Right forelimb (tissue), 1 donor: ENCODE measurements at regions not wholly inside any gene's neighbourhood (a gene's known extent, or its start where the extent isn't known, plus 50 kb on each side); places are given as distances from the start of the nearest gene placed in this dataset.
A peak's percentile ranks its signal among the peaks of the same experiment; 100 is the strongest.

Experiments
- DNase-seq: peaks from one replicate; pipeline ENCODE4 v3.0.0-alpha.2; 2018

- no peak for DNase-seq
Measured at GRCh38 chr7:47724335-47724982, 142.5 kb upstream of the TNS3 start.

- DNase-seq: no peak
Measured at GRCh38 chr7:47722126-47722525, 140.2 kb upstream of the TNS3 start.

DNA sequence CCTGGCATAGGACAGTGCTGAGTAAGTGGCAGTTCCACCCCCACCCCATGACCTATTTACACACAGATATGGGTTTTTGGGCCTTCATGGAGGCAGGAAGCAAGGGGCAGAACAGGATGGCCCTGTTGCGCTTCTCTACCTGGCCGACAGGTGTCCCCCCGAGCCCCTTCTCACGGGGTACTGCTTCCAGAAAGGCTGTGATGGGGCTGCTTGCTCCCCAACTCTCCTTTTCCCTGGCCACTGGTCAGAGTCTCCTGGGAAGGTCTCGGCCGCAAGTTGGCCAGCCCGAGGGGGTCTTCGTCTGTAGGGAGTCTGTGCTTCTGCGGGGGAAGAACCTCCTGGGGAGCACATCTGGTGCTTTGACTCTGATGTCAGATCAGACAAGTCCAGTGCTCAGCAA, 139.8 kb upstream of the TNS3 start:
- DNase-seq: no peak

DNA sequence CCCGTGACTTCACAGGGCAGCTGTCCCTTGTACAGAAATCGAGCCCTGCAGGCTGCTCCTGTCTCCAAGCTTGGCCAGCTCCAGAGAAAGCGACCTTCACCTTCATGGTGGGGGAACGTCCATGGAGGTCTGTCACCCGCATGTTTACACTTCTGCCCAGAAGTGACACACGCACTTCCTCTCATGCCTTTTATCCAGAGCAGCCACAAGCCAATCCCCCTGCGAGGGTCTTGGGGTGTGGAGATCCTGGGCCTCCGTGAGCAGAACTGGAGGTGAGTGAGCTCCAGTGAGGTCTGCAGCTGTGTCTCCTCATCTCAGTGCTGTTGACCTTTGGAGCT, 139.0 kb upstream of the TNS3 start:
- DNase-seq: peak; percentile 41

GRCh38 chr7:47720141-47720906, 138.4 kb upstream of the TNS3 start:
- DNase-seq: peak; percentile 81

- DNase-seq: no peak
Measured at GRCh38 chr7:47719675-47720074, 137.8 kb upstream of the TNS3 start.

GRCh38 chr7:47715631-47716068, 133.7 kb upstream of the TNS3 start:
- no peak for DNase-seq

DNA sequence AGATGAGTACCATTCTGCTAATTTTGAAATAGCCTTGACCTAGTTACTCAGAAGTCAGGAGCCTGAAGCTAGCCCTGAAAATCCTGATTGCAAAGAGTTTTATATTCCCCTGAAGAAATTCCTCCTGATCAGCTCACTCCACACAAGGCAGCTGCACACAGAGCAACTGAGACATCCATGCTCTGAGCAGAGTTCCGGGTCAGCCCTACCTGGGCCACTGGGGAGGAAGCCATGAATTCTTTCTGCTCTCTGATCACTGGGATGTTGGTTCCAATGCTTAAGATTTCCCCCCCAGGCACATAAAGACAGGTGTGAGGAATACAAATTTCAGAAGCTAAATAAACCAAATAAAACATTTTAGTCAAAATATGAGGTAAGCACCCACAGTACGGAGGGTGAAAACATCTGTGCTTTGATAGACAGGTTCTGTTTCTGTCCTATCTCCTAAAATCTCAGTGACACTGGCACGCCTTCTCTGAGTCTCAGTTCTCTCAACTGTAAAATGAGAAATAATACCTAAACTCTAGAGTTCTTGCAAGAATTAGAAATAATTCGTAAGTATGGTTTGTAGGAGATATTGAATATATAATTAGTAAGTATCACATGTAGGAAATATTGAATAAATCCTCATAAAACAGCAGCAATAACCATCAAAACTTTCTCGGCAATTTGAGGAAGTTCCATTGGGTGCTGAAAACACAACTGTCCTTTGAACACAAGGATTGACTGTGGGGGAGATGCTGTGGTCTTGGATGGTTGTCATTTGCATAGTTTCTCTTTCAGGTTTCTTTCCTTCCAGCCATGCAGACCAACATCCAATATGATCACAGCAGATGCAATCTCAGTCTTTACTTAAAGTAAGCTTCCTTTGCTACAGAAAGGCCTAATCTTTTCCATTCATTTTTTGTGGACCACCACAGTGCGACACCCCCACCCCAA, 133.0 kb upstream of the TNS3 start:
- no peak for DNase-seq

DNA sequence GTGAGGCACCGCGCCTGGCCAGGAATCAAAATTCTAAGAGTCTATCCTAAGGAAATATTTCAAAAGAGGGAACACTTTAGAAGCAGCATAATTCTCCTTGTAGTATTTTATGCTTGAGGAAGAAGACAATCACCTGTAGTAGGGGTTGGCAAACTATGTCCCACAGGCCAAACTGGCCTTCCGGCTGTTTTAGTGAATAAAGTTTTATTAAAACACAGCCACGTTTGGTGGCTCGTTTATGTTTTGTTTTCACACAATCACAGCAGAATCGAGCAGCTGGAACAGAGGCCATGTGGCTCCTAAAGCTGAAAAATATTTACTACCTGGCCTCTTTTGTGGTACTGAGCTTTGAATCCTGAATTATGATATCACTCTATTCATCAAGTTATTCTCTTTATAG, 131.7 kb upstream of the TNS3 start:
- DNase-seq: no peak

- no peak for DNase-seq
Measured at GRCh38 chr7:47712416-47712815, 130.5 kb upstream of the TNS3 start.

GRCh38 chr7:47711776-47712175, 129.9 kb upstream of the TNS3 start:
- DNase-seq: no peak

GRCh38 chr7:47710201-47710935, 128.5 kb upstream of the TNS3 start:
- no peak for DNase-seq

GRCh38 chr7:47709451-47709850, 127.5 kb upstream of the TNS3 start:
- no peak for DNase-seq

GRCh38 chr7:47709051-47709450, 127.1 kb upstream of the TNS3 start:
- no peak for DNase-seq

GRCh38 chr7:47707583-47707982, 125.7 kb upstream of the TNS3 start:
- no peak for DNase-seq

- DNase-seq: no peak
Measured at GRCh38 chr7:47704936-47705335, 123.0 kb upstream of the TNS3 start.

DNA sequence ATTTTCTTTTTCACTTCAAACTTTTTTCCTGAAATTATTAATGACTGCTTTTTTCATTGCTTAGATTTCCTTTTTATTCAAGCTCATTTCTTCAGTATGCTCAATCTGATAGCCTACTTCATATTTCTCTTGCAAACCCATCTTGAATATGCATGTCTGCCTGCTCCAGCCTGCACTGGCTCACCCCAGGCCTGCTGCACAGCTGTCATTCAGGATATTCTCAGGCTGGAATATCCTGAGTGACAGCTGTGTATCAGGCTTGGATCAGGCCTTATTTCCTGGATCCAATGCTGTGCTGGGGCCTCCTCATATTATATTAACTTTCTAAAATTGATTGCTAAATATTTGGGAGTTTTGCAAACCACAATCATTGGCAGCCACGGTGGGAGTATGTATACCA, 120.2 kb upstream of the TNS3 start:
- DNase-seq: no peak

- no peak for DNase-seq
Measured at GRCh38 chr7:47698386-47698785, 116.5 kb upstream of the TNS3 start.

- DNase-seq: no peak
Measured at GRCh38 chr7:47697543-47697942, 115.6 kb upstream of the TNS3 start.

GRCh38 chr7:47696152-47696710, 114.3 kb upstream of the TNS3 start:
- no peak for DNase-seq

- DNase-seq: no peak
Measured at GRCh38 chr7:47693216-47693615, 111.3 kb upstream of the TNS3 start.

- DNase-seq: no peak
Measured at GRCh38 chr7:47691988-47692387, 110.1 kb upstream of the TNS3 start.
